ENCODE measurements at regions not wholly inside any gene's neighbourhood (a gene's known extent, or its start where the extent isn't known, plus 50 kb on each side); places are given as distances from the start of the nearest gene placed in this dataset.

- H3K27me3 ChIP-seq (ENCODE audit: insufficient read depth, low read length) = no peaks in the 10 kb centered on the region
- DNase-seq = no peak
- H3K9me3 ChIP-seq (ENCODE audit: control insufficient read depth in 1 of 2, low read length in 2 of 2) = no peaks in the 10 kb centered on the region
- no peak overlapping the region for H3K4me3 Mint-ChIP-seq
- no peak overlapping the region for H3K27ac Mint-ChIP-seq
- H3K27ac ChIP-seq (ENCODE audit: low read depth, low read length) = no peak overlapping the region
- H3K4me1 Mint-ChIP-seq = no peaks in the 10 kb centered on the region
- intact Hi-C loops (cut with micrococcal nuclease) = no loop called here
- CTCF ChIA-PET (ENCODE audit: partially characterized antibody) = no interaction called here
- H3K4me1 ChIP-seq (ENCODE audit: insufficient read depth, low read length) = no peaks in the 10 kb centered on the region
- H3K4me3 ChIP-seq (ENCODE audit: low read length in 2 of 2) = no peak overlapping the region
- POLR2A ChIA-PET (ENCODE audit: partially characterized antibody) = no interaction called here
- peaks cover 2 to 14% (median 8%) of the 10 kb centered on the region in 8 donors for H3K9me3 Mint-ChIP-seq
- no peaks in the 10 kb centered on the region for H3K36me3 ChIP-seq (ENCODE audit: insufficient read depth, low read length)
- H3K27me3 Mint-ChIP-seq = no peaks in the 10 kb centered on the region
- no peaks in the 10 kb centered on the region for H3K36me3 Mint-ChIP-seq
Observed at GRCh38 chr2:142223309-142223708, 92.5 kb upstream of the LRP1B start.

DNA sequence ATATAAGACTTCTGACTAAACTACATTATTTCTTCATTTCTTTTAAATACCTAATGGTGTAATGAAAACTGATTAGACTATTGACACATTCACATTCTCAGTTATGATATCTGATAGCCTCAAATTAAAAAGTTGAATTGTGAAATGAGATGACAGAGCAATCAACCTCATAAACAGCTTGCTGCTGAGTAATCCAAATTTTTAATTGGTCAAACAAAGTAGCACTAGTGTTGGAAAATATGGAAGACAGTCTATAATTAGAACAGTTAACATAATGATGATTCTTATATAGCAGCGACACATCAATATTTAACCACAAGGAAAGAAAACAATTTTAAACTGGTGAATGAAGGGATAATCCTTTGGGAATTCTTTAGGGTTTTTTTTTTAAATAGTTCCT, 91.9 kb upstream of the LRP1B start:
- H3K9me3 ChIP-seq (ENCODE audit: control insufficient read depth in 1 of 2, low read length in 2 of 2) = no peaks in the 10 kb centered on the region
- H3K27ac ChIP-seq (ENCODE audit: low read depth, low read length) = no peak overlapping the region
- Mint-ChIP-seq H3K27me3 (no peaks in the 10 kb centered on the region), H3K27ac (no peak overlapping the region), H3K4me1 (no peaks in the 10 kb centered on the region), H3K4me3 (no peak overlapping the region), H3K36me3 (no peaks in the 10 kb centered on the region), H3K9me3 (peaks cover 2 to 13% (median 7%) of the 10 kb centered on the region in 8 donors)
- H3K36me3 ChIP-seq (ENCODE audit: insufficient read depth, low read length) = no peaks in the 10 kb centered on the region
- no peaks in the 10 kb centered on the region for H3K4me1 ChIP-seq (ENCODE audit: insufficient read depth, low read length)
- no peak overlapping the region for H3K4me3 ChIP-seq (ENCODE audit: low read length in 2 of 2)
- ChIA-PET CTCF (ENCODE audit: partially characterized antibody) (no interaction called here), POLR2A (ENCODE audit: partially characterized antibody) (no interaction called here)
- no peak for DNase-seq
- H3K27me3 ChIP-seq (ENCODE audit: insufficient read depth, low read length) = no peaks in the 10 kb centered on the region
- intact Hi-C loops (cut with micrococcal nuclease) = no loop called here

DNA sequence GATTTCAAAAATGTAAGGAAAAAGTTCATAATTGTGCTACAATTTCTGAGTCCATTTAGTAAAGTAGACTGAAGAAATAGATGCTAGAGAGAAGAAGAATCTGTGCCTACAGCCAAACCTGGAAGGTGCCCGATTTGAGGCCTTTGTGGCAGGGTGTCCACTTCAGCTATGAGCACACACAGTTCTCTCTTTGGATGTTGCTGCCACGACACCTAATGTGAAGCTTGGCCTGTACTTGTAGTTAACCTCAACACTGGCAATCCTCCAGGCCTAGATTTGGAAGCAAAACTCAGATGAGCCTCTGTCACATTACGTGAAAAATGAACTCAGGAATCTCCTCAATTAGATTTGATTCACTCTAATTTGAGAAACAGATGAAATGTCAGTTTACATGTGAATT, 90.1 kb upstream of the LRP1B start:
- DNase-seq = no peak
- intact Hi-C loops (cut with micrococcal nuclease) = no loop called here
- H3K36me3 Mint-ChIP-seq = no peaks in the 10 kb centered on the region

DNA sequence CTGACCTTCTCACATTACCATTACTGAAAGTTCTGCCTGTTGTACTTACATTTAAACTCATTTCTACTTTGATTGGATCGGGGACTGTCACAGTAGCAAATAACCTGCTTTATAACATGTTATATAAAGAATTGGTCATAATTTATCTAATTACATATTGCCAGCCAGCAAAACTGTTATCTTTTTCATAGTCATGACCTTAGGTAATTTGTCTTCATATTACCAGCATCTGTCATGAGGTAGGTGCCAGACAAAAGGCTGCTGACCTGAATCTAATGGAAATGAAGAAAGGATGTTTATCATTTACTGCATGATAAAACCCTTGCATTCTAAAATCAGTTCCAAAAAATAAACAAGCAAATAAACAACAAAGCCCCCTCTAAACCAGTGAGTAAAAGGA, 89.4 kb upstream of the LRP1B start:
- Histone ChIP-seq H3K27me3 (ENCODE audit: insufficient read depth, low read length) (no peaks in the 10 kb centered on the region), H3K36me3 (ENCODE audit: insufficient read depth, low read length) (no peaks in the 10 kb centered on the region), H3K27ac (ENCODE audit: low read depth, low read length) (no peak overlapping the region), H3K4me1 (ENCODE audit: insufficient read depth, low read length) (no peaks in the 10 kb centered on the region), H3K9me3 (ENCODE audit: control insufficient read depth in 1 of 2, low read length in 2 of 2) (no peaks in the 10 kb centered on the region), H3K4me3 (ENCODE audit: low read length in 2 of 2) (no peak overlapping the region)
- H3K27ac Mint-ChIP-seq = no peak overlapping the region
- ChIA-PET CTCF (ENCODE audit: partially characterized antibody) (no interaction called here), POLR2A (ENCODE audit: partially characterized antibody) (no interaction called here)
- DNase-seq = no peak
- intact Hi-C loops (cut with micrococcal nuclease) = no loop called here
- H3K4me1 Mint-ChIP-seq = no peaks in the 10 kb centered on the region
- peaks cover 0 to 22% (median 8%) of the 10 kb centered on the region in 8 donors for H3K9me3 Mint-ChIP-seq
- H3K27me3 Mint-ChIP-seq = no peaks in the 10 kb centered on the region
- no peak overlapping the region for H3K4me3 Mint-ChIP-seq
- no peaks in the 10 kb centered on the region for H3K36me3 Mint-ChIP-seq

More for the DNA sequence above, 90.1 kb upstream of the LRP1B start:
- Mint-ChIP-seq H3K9me3 (peaks cover under 1 to 22% (median 9%) of the 10 kb centered on the region in 8 donors), H3K4me3 (no peak overlapping the region), H3K27ac (no peak overlapping the region), H3K27me3 (no peaks in the 10 kb centered on the region), H3K4me1 (no peaks in the 10 kb centered on the region)
- CTCF ChIA-PET (ENCODE audit: partially characterized antibody) = no interaction called here
- POLR2A ChIA-PET (ENCODE audit: partially characterized antibody) = no interaction called here
- Histone ChIP-seq H3K4me1 (ENCODE audit: insufficient read depth, low read length) (no peaks in the 10 kb centered on the region), H3K27ac (ENCODE audit: low read depth, low read length) (no peak overlapping the region), H3K27me3 (ENCODE audit: insufficient read depth, low read length) (no peaks in the 10 kb centered on the region), H3K9me3 (ENCODE audit: control insufficient read depth in 1 of 2, low read length in 2 of 2) (no peaks in the 10 kb centered on the region), H3K4me3 (ENCODE audit: low read length in 2 of 2) (no peak overlapping the region), H3K36me3 (ENCODE audit: insufficient read depth, low read length) (no peaks in the 10 kb centered on the region)

GRCh38 chr2:142218471-142218870, 87.7 kb upstream of the LRP1B start:
- no peak overlapping the region for H3K27ac ChIP-seq (ENCODE audit: low read depth, low read length)
- no peaks in the 10 kb centered on the region for H3K9me3 ChIP-seq (ENCODE audit: control insufficient read depth in 1 of 2, low read length in 2 of 2)
- H3K27me3 ChIP-seq (ENCODE audit: insufficient read depth, low read length) = no peaks in the 10 kb centered on the region
- no peak for DNase-seq
- CTCF ChIA-PET (ENCODE audit: partially characterized antibody) = no interaction called here
- no peak overlapping the region for H3K4me3 Mint-ChIP-seq
- POLR2A ChIA-PET (ENCODE audit: partially characterized antibody) = no interaction called here
- no peaks in the 10 kb centered on the region for H3K36me3 Mint-ChIP-seq
- H3K4me1 ChIP-seq (ENCODE audit: insufficient read depth, low read length) = no peaks in the 10 kb centered on the region
- peaks cover 0 to 22% (median 9%) of the 10 kb centered on the region in 8 donors for H3K9me3 Mint-ChIP-seq
- H3K4me1 Mint-ChIP-seq = no peaks in the 10 kb centered on the region
- H3K36me3 ChIP-seq (ENCODE audit: insufficient read depth, low read length) = no peaks in the 10 kb centered on the region
- no peak overlapping the region for H3K27ac Mint-ChIP-seq
- intact Hi-C loops (cut with micrococcal nuclease) = no loop called here
- no peak overlapping the region for H3K4me3 ChIP-seq (ENCODE audit: low read length in 2 of 2)
- no peaks in the 10 kb centered on the region for H3K27me3 Mint-ChIP-seq

GRCh38 chr2:142217804-142218203, 87.0 kb upstream of the LRP1B start:
- no peaks in the 10 kb centered on the region for H3K4me1 Mint-ChIP-seq
- no peak overlapping the region for H3K4me3 ChIP-seq (ENCODE audit: low read length in 2 of 2)
- DNase-seq = no peak
- POLR2A ChIA-PET (ENCODE audit: partially characterized antibody) = no interaction called here
- no peaks in the 10 kb centered on the region for H3K36me3 ChIP-seq (ENCODE audit: insufficient read depth, low read length)
- H3K27ac Mint-ChIP-seq = no peak overlapping the region
- H3K9me3 Mint-ChIP-seq = peaks cover 0 to 19% (median 9%) of the 10 kb centered on the region in 8 donors
- intact Hi-C loops (cut with micrococcal nuclease) = no loop called here
- CTCF ChIA-PET (ENCODE audit: partially characterized antibody) = no interaction called here
- H3K27me3 ChIP-seq (ENCODE audit: insufficient read depth, low read length) = no peaks in the 10 kb centered on the region
- no peak overlapping the region for H3K4me3 Mint-ChIP-seq
- H3K27ac ChIP-seq (ENCODE audit: low read depth, low read length) = no peak overlapping the region
- H3K27me3 Mint-ChIP-seq = no peaks in the 10 kb centered on the region
- no peaks in the 10 kb centered on the region for H3K4me1 ChIP-seq (ENCODE audit: insufficient read depth, low read length)
- no peaks in the 10 kb centered on the region for H3K9me3 ChIP-seq (ENCODE audit: control insufficient read depth in 1 of 2, low read length in 2 of 2)
- H3K36me3 Mint-ChIP-seq = no peaks in the 10 kb centered on the region

GRCh38 chr2:142200062-142200461, 69.2 kb upstream of the LRP1B start:
- Histone ChIP-seq H3K4me3 (ENCODE audit: low read length in 2 of 2) (no peak overlapping the region), H3K9me3 (ENCODE audit: control insufficient read depth in 1 of 2, low read length in 2 of 2) (no peaks in the 10 kb centered on the region), H3K27ac (ENCODE audit: low read depth, low read length) (no peak overlapping the region), H3K36me3 (ENCODE audit: insufficient read depth, low read length) (no peaks in the 10 kb centered on the region), H3K4me1 (ENCODE audit: insufficient read depth, low read length) (no peaks in the 10 kb centered on the region), H3K27me3 (ENCODE audit: insufficient read depth, low read length) (no peaks in the 10 kb centered on the region)
- no peak overlapping the region for H3K27ac Mint-ChIP-seq
- CTCF ChIA-PET (ENCODE audit: partially characterized antibody) = no interaction called here
- H3K4me3 Mint-ChIP-seq = no peak overlapping the region
- H3K27me3 Mint-ChIP-seq = no peaks in the 10 kb centered on the region
- DNase-seq = no peak
- H3K36me3 Mint-ChIP-seq = no peaks in the 10 kb centered on the region
- H3K9me3 Mint-ChIP-seq = peaks cover 3 to 38% (median 14%) of the 10 kb centered on the region in 8 donors
- intact Hi-C loops (cut with micrococcal nuclease) = no loop called here
- H3K4me1 Mint-ChIP-seq = peaks cover 0 to 1% (median 0%) of the 10 kb centered on the region in 4 donors
- POLR2A ChIA-PET (ENCODE audit: partially characterized antibody) = no interaction called here

GRCh38 chr2:142199073-142199472, 68.3 kb upstream of the LRP1B start:
- Mint-ChIP-seq H3K4me1 (peaks cover 0 to 1% (median 0%) of the 10 kb centered on the region in 4 donors), H3K4me3 (no peak overlapping the region), H3K9me3 (peaks cover 3 to 36% (median 17%) of the 10 kb centered on the region in 8 donors), H3K27ac (no peak overlapping the region), H3K36me3 (no peaks in the 10 kb centered on the region), H3K27me3 (no peaks in the 10 kb centered on the region)
- Histone ChIP-seq H3K9me3 (ENCODE audit: control insufficient read depth in 1 of 2, low read length in 2 of 2) (no peaks in the 10 kb centered on the region), H3K4me3 (ENCODE audit: low read length in 2 of 2) (no peak overlapping the region), H3K36me3 (ENCODE audit: insufficient read depth, low read length) (no peaks in the 10 kb centered on the region), H3K27me3 (ENCODE audit: insufficient read depth, low read length) (no peaks in the 10 kb centered on the region), H3K4me1 (ENCODE audit: insufficient read depth, low read length) (no peaks in the 10 kb centered on the region), H3K27ac (ENCODE audit: low read depth, low read length) (no peak overlapping the region)
- intact Hi-C loops (cut with micrococcal nuclease) = no loop called here
- ChIA-PET POLR2A (ENCODE audit: partially characterized antibody) (no interaction called here), CTCF (ENCODE audit: partially characterized antibody) (no interaction called here)
- no peak for DNase-seq

Measured in CD4-positive, alpha-beta memory T cell (primary cell).